Colon (tissue), 2 donors: ENCODE measurements at regions not wholly inside any gene's neighbourhood (a gene's known extent, or its start where the extent isn't known, plus 50 kb on each side); places are given as distances from the start of the nearest gene placed in this dataset.

Source experiments
- FAIRE-seq: peaks from 2 replicates; lab custom pipeline; 2012; peaks lifted over from hg19 to GRCh38; lab: Jason Lieb, UNC
- donor health status: control.
- donor health status: control.

DNA sequence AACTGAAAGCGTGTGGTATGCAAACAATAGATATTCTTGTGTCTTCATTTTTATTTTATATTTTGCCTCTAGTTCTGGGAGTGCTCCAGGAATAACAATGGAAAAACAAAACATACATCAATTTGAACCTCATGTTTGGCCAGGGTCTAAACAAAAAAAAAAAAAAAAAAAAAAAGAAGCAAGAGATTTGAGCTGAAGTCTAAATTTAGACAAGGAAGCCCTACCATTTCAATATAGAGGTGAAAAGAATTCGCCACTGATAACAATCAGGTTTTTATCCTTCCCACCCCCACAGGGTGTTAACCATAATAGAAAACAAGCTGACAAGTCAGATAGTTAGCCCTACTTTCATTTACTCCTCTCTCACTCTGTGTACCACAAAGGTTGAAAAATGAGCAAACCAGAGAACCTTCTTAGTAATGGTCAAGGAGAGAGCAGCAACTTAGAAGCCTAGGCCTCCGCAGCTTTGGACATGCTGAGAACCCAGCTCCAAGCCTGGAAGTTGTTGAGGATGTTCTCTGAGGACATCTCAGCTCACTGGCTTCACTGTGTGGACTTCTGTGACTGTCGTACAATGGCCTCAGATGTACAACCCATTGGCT, 118.2 kb upstream of the HMHB1 start:
- no peak for FAIRE-seq

- FAIRE-seq = no peak
Measured at GRCh38 chr5:143692342-143692741, 119.6 kb upstream of the HMHB1 start.

- no peak for FAIRE-seq
Measured at GRCh38 chr5:143691945-143692290, 120.0 kb upstream of the HMHB1 start.

GRCh38 chr5:143691287-143691944, 120.5 kb upstream of the HMHB1 start:
- no peak for FAIRE-seq

GRCh38 chr5:143687604-143688003, 124.4 kb upstream of the HMHB1 start:
- FAIRE-seq = no peak

GRCh38 chr5:143685246-143685815, 126.6 kb upstream of the HMHB1 start:
- no peak for FAIRE-seq

DNA sequence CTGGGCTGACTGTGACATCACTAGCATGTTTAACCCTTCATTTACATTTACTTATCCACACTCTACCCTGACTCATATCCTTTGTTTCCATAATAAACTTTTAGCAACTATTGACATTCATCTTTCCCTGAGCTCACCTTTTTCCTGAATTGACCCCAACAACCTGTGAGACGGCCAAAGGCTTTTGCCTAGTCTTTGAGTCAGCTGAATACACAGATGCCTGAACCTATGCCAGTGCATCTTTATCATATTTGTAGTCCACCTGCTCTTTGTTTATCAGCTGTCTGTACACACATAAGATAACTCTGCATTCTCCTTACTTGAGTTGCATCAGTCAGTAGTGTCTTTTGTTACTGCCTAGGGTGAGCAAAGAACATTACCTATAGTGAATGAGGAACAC, 128.5 kb upstream of the HMHB1 start:
- FAIRE-seq = no peak

DNA sequence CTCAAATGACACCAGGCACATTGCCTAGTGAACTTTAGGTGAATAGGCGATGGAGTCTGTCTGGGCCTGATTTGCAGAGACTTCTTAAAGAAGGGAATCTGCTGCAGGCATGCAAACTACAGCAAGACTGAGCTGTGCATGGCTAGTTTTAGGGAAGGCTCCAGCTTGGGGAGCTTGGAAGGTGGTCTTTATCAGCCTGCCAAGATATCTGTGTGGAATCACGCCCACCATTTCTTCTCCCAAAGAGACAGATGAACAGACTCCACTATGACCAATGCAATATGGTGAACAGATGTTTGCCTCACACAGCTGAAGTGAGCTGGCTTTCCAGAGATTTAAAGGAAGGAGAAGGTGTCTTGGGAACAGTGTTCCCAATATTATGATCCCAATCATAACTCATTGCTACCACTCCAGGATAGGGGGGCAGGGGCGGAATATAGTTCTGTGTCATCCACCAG, 129.0 kb upstream of the HMHB1 start:
- FAIRE-seq = no peak

GRCh38 chr5:143682246-143682905, 129.6 kb upstream of the HMHB1 start:
- FAIRE-seq = no peak

GRCh38 chr5:143680672-143681259, 131.2 kb upstream of the HMHB1 start:
- FAIRE-seq = no peak

DNA sequence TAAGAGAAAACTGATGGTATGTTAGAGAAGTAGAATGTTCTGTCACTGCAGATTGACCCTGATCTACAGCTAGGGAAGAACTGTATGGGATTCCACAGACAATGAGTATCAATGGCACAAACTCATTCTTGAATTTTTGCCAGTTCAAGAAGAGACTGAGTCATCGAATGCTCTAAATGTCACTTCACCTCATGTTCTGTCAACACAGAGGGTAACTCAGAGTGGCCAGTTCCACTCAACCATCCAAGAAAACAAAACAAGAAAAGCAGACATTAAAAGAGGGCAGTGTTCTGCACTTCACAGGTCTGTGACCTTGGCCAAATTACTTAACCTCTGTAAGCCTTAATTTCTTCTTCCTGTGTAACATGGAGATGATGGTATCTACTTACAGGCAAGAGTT, 132.2 kb upstream of the HMHB1 start:
- no peak for FAIRE-seq

DNA sequence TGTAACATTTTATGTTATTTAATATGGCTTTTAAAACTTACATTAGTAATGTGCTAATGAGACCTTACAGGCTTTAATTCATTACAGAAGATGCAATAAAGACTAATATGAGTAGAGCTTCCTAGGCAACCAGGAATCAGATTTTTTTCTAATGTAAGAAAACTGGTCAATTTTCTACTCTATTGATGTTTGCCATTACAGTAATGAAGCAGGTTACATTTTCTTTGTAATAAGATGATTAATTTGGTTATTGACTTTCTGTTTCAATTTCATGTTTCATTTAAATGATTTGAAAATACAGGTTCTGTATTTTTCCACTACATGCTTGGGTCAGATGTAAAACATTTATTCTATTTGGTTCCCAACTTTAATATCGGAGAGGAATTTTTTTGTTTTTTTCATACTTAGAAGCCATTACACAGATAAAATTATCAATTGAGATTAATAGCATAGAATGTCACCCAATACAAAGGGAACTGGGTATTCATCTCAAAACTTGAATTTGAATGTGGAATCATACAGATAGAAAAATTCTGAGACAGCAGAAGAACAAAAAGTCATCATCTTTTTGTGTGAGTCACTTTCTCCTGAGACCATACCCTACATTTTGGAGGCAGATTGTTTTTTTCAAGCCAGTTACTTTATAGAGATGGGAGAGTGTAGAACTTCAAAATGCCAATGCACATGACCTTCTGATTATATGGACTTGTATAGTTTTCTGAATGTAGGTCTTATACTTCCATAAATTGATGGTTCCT, 133.6 kb upstream of the HMHB1 start:
- FAIRE-seq = no peak

DNA sequence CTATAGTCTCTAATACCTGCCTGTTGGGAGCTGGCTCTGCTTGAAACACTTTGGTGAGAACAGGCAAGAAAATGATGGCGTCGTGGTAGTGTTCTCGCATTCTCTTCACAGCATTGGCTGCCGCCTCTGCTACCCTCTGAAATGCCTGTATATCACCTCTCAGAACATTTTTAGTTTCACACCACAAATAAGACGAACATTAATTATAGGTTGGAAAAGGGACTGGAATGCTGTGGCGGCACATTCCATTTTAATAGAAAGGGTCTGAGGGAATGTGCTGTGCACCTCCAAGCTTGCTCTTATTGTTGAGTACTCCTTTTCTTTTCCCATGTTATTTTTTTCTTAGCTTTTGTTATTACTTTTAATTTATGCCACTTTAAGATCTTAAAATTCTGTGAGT, 134.6 kb upstream of the HMHB1 start:
- FAIRE-seq = no peak

GRCh38 chr5:143676802-143677201, 135.2 kb upstream of the HMHB1 start:
- FAIRE-seq = no peak

DNA sequence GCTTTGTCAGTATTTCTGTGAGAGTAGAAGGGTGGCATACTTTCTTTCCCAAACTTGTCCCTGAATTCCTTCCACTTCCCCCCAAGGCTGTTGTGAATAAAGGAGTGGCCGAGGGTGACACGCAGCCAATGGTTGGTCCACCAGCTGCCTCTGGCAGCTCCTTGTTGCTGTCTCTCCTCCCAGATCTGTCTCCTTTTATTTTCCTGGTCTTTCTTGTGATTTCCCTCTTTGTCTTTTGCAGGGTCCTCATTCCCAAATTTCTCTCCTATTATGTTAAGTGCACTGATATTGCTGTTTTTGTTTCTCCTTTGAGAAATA, 137.5 kb upstream of the HMHB1 start:
- FAIRE-seq = no peak

DNA sequence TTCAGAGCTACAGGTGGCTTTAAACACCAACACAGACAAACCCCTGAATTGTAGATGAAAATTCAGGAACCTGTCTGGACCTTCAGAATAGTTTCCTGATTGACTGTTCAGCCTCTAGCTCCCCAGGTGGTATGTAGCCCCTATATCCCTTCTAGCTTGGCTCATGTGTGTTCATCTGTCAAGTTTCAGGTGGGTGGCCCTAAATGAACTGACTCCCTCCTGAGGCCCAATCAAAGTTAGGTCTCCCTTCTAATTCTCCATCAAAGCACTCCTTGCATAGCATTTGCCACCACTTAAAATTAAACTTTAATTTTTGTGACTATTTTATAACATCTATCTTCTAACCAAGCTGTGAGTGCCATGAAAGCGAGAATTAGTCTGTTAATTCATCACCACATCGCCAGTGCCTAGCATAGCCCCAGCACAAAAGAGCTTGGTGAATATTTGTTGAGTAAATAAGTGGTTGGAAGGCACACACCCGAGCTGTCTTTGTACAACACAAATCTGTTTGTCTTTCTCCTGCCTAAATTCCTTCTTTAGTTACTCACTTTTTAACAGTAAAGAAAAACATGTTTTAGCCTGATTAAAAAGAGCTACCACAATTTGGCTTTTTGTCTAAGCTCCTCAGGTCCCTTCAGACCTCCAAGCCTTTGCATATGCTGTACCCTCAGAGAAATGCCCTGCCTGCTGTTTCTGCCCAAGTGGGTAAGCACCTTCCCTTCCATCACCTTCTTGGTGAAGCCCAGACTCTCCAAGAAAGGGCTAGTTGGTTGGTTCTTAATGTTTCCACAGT, 138.1 kb upstream of the HMHB1 start:
- no peak for FAIRE-seq

GRCh38 chr5:143672806-143673205, 139.2 kb upstream of the HMHB1 start:
- FAIRE-seq = no peak

GRCh38 chr5:143671674-143672569, 140.0 kb upstream of the HMHB1 start:
- no peak for FAIRE-seq

DNA sequence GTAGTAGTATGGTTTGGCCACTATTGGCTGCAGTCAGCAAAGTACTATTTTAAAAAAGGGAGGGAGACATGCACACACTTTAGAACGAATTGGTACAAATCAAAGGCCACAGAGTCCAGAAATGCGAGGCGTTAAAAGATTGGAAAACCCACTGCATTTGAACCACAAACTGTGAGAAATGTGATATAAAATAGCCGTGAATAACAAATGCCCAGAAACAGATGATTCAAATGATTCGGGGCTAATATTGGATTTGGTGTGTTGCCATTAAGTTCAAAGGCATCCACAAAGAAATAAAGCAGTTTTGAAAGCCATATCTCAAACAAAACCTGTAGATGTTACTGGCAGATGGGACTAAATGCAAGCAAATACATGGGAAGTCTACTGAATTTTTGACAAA, 140.9 kb upstream of the HMHB1 start:
- no peak for FAIRE-seq

GRCh38 chr5:143665866-143666265, 146.1 kb upstream of the HMHB1 start:
- no peak for FAIRE-seq

DNA sequence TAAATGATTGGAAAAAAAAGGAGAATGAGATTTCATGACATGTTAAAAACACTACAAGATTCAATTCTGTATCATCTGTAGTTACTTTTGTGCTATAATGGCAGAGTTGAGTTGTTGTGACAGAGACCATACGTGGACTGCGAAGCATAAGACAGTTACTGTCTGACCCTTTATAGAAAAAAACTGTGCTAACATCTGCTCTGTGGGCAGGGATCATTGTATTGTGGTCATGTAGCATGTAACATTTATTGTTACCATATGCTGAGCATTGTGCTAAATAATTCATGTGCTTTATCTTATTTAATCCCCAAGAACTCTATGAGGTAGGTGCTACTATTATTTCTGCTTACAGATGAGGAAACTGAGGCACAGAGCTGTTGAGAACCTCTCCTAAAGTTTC, 147.3 kb upstream of the HMHB1 start:
- FAIRE-seq = no peak
